ENCODE measurements at regions not wholly inside any gene's neighbourhood (a gene's known extent, or its start where the extent isn't known, plus 50 kb on each side); places are given as distances from the start of the nearest gene placed in this dataset.

GRCh38 chr5:174664180-174664850, 60.1 kb upstream of the MSX2 start:
- Histone ChIP-seq H3K4me1 (ENCODE audit: control insufficient read depth in 5 of 5, insufficient read depth in 5 of 5, low read length in 5 of 5) (no peaks in the 10 kb centered on the region), H3K9ac (ENCODE audit: low read length in 5 of 5) (no peak overlapping the region), H3K27me3 (ENCODE audit: control insufficient read depth in 5 of 5, insufficient read depth in 4 of 5, low read length in 5 of 5) (peaks cover 0 to 6% (median 0%) of the 10 kb centered on the region in 5 donors), H3K9me3 (ENCODE audit: control insufficient read depth in 5 of 5, low read length in 5 of 5) (peaks cover 0 to 9% (median 0%) of the 10 kb centered on the region in 5 donors), H3K4me3 (ENCODE audit: low read depth in 1 of 5, low read length in 5 of 5) (no peak overlapping the region), H3K27ac (ENCODE audit: low read depth, low read length) (no peak overlapping the region), H3K36me3 (ENCODE audit: control insufficient read depth in 5 of 5, insufficient read depth in 5 of 5, low read length in 5 of 5) (no peaks in the 10 kb centered on the region)

GRCh38 chr5:174665347-174665746, 59.0 kb upstream of the MSX2 start:
- peaks cover 0 to 9% (median 0%) of the 10 kb centered on the region in 5 donors for H3K9me3 ChIP-seq (ENCODE audit: control insufficient read depth in 5 of 5, low read length in 5 of 5)
- H3K9ac ChIP-seq (ENCODE audit: low read length in 5 of 5), result no peak overlapping the region
- no peak overlapping the region for H3K4me3 ChIP-seq (ENCODE audit: low read depth in 1 of 5, low read length in 5 of 5)
- H3K36me3 ChIP-seq (ENCODE audit: control insufficient read depth in 5 of 5, insufficient read depth in 5 of 5, low read length in 5 of 5), result no peaks in the 10 kb centered on the region
- no peak overlapping the region for H3K27ac ChIP-seq (ENCODE audit: low read depth, low read length)
- no peaks in the 10 kb centered on the region for H3K4me1 ChIP-seq (ENCODE audit: control insufficient read depth in 5 of 5, insufficient read depth in 5 of 5, low read length in 5 of 5)
- peaks cover 0 to 6% (median 0%) of the 10 kb centered on the region in 5 donors for H3K27me3 ChIP-seq (ENCODE audit: control insufficient read depth in 5 of 5, insufficient read depth in 4 of 5, low read length in 5 of 5)

GRCh38 chr5:174667526-174667925, 56.9 kb upstream of the MSX2 start:
- no peak overlapping the region for H3K9ac ChIP-seq (ENCODE audit: low read length in 5 of 5)
- H3K27me3 ChIP-seq (ENCODE audit: control insufficient read depth in 5 of 5, insufficient read depth in 4 of 5, low read length in 5 of 5), result no peaks in the 10 kb centered on the region
- H3K4me1 ChIP-seq (ENCODE audit: control insufficient read depth in 5 of 5, insufficient read depth in 5 of 5, low read length in 5 of 5), result no peaks in the 10 kb centered on the region
- H3K36me3 ChIP-seq (ENCODE audit: control insufficient read depth in 5 of 5, insufficient read depth in 5 of 5, low read length in 5 of 5), result no peaks in the 10 kb centered on the region
- H3K4me3 ChIP-seq (ENCODE audit: low read depth in 1 of 5, low read length in 5 of 5), result no peak overlapping the region
- no peak overlapping the region for H3K27ac ChIP-seq (ENCODE audit: low read depth, low read length)
- peaks cover 0 to 9% (median 0%) of the 10 kb centered on the region in 5 donors for H3K9me3 ChIP-seq (ENCODE audit: control insufficient read depth in 5 of 5, low read length in 5 of 5)

GRCh38 chr5:174668349-174668748, 56.0 kb upstream of the MSX2 start:
- H3K9ac ChIP-seq (ENCODE audit: low read length in 5 of 5), result no peak overlapping the region
- H3K4me1 ChIP-seq (ENCODE audit: control insufficient read depth in 5 of 5, insufficient read depth in 5 of 5, low read length in 5 of 5), result no peaks in the 10 kb centered on the region
- no peak overlapping the region for H3K4me3 ChIP-seq (ENCODE audit: low read depth in 1 of 5, low read length in 5 of 5)
- peaks cover 0 to 9% (median 0%) of the 10 kb centered on the region in 5 donors for H3K9me3 ChIP-seq (ENCODE audit: control insufficient read depth in 5 of 5, low read length in 5 of 5)
- H3K27me3 ChIP-seq (ENCODE audit: control insufficient read depth in 5 of 5, insufficient read depth in 4 of 5, low read length in 5 of 5), result no peaks in the 10 kb centered on the region
- no peak overlapping the region for H3K27ac ChIP-seq (ENCODE audit: low read depth, low read length)
- H3K36me3 ChIP-seq (ENCODE audit: control insufficient read depth in 5 of 5, insufficient read depth in 5 of 5, low read length in 5 of 5), result no peaks in the 10 kb centered on the region
